H1 (cell line): ENCODE measurements at regions not wholly inside any gene's neighbourhood (a gene's known extent, or its start where the extent isn't known, plus 50 kb on each side); places are given as distances from the start of the nearest gene placed in this dataset.

Experiments
- BACH1 ChIP-seq: IDR thresholded peaks from 2 replicates; pipeline ENCODE4 v1.6.1; 2012; ENCODE audit warnings: low read length, improper control_type of control experiment
- BRCA1 ChIP-seq: IDR thresholded peaks from 2 replicates; pipeline ENCODE4 v1.6.1; 2012; ENCODE audit warnings: low read depth, low read length, improper control_type of control experiment
- CBX5 ChIP-seq: fragments of 300-800, 300-1000 bp; sonication (generic); IDR thresholded peaks from 2 replicates; pipeline ENCODE4 v1.7.1; 2016; ENCODE audit warnings: antibody characterized with exemption, low read length, low read depth
- CHD2 ChIP-seq: IDR thresholded peaks from 2 replicates; pipeline ENCODE4 v1.6.1; 2012; ENCODE audit warnings: low read length, improper control_type of control experiment
- JUN ChIP-seq: IDR thresholded peaks from 2 replicates; pipeline ENCODE4 v1.6.1; 2011; ENCODE audit warnings: low read depth, mild to moderate bottlenecking, improper control_type of control experiment, low read length
- RBBP5 ChIP-seq: IDR thresholded peaks from 2 replicates; pipeline ENCODE4 v1.7.1; 2012; ENCODE audit warnings: low read depth, mild to moderate bottlenecking, inconsistent platforms, low read length, moderate library complexity, borderline replicate concordance
- SP4 ChIP-seq: IDR thresholded peaks from 2 replicates; pipeline ENCODE4 v1.6.1; 2012; ENCODE audit warnings: low read length, inconsistent platforms
- SRF ChIP-seq: IDR thresholded peaks from 2 replicates; pipeline ENCODE4 v1.6.1; 2011; ENCODE audit warnings: mild to moderate bottlenecking, low read depth, low read length, moderate library complexity
- TCF12 ChIP-seq: IDR thresholded peaks from 2 replicates; pipeline ENCODE4 v1.6.1; 2011; ENCODE audit warnings: low read depth, mild to moderate bottlenecking, low read length
- YY1 ChIP-seq: IDR thresholded peaks from 2 replicates; pipeline ENCODE4 v1.6.1; 2011; ENCODE audit warnings: low read depth, mild to moderate bottlenecking, low read length
- TF ChIP-seq, protein P1 (sequence below): fragments of 300-600 bp; sonication (generic); IDR thresholded peaks from 2 replicates; pipeline ENCODE4 v1.7.1; 2012; ENCODE audit warnings: low read length, moderate library complexity, mild to moderate bottlenecking, inconsistent platforms; ENCODE audit not compliant: insufficient replicate concordance
- TF ChIP-seq, protein P2 (sequence below): IDR thresholded peaks from 2 replicates; pipeline ENCODE4 v1.6.1; 2012; ENCODE audit warnings: low read length, inconsistent platforms

- TF ChIP-seq, protein P1, sequence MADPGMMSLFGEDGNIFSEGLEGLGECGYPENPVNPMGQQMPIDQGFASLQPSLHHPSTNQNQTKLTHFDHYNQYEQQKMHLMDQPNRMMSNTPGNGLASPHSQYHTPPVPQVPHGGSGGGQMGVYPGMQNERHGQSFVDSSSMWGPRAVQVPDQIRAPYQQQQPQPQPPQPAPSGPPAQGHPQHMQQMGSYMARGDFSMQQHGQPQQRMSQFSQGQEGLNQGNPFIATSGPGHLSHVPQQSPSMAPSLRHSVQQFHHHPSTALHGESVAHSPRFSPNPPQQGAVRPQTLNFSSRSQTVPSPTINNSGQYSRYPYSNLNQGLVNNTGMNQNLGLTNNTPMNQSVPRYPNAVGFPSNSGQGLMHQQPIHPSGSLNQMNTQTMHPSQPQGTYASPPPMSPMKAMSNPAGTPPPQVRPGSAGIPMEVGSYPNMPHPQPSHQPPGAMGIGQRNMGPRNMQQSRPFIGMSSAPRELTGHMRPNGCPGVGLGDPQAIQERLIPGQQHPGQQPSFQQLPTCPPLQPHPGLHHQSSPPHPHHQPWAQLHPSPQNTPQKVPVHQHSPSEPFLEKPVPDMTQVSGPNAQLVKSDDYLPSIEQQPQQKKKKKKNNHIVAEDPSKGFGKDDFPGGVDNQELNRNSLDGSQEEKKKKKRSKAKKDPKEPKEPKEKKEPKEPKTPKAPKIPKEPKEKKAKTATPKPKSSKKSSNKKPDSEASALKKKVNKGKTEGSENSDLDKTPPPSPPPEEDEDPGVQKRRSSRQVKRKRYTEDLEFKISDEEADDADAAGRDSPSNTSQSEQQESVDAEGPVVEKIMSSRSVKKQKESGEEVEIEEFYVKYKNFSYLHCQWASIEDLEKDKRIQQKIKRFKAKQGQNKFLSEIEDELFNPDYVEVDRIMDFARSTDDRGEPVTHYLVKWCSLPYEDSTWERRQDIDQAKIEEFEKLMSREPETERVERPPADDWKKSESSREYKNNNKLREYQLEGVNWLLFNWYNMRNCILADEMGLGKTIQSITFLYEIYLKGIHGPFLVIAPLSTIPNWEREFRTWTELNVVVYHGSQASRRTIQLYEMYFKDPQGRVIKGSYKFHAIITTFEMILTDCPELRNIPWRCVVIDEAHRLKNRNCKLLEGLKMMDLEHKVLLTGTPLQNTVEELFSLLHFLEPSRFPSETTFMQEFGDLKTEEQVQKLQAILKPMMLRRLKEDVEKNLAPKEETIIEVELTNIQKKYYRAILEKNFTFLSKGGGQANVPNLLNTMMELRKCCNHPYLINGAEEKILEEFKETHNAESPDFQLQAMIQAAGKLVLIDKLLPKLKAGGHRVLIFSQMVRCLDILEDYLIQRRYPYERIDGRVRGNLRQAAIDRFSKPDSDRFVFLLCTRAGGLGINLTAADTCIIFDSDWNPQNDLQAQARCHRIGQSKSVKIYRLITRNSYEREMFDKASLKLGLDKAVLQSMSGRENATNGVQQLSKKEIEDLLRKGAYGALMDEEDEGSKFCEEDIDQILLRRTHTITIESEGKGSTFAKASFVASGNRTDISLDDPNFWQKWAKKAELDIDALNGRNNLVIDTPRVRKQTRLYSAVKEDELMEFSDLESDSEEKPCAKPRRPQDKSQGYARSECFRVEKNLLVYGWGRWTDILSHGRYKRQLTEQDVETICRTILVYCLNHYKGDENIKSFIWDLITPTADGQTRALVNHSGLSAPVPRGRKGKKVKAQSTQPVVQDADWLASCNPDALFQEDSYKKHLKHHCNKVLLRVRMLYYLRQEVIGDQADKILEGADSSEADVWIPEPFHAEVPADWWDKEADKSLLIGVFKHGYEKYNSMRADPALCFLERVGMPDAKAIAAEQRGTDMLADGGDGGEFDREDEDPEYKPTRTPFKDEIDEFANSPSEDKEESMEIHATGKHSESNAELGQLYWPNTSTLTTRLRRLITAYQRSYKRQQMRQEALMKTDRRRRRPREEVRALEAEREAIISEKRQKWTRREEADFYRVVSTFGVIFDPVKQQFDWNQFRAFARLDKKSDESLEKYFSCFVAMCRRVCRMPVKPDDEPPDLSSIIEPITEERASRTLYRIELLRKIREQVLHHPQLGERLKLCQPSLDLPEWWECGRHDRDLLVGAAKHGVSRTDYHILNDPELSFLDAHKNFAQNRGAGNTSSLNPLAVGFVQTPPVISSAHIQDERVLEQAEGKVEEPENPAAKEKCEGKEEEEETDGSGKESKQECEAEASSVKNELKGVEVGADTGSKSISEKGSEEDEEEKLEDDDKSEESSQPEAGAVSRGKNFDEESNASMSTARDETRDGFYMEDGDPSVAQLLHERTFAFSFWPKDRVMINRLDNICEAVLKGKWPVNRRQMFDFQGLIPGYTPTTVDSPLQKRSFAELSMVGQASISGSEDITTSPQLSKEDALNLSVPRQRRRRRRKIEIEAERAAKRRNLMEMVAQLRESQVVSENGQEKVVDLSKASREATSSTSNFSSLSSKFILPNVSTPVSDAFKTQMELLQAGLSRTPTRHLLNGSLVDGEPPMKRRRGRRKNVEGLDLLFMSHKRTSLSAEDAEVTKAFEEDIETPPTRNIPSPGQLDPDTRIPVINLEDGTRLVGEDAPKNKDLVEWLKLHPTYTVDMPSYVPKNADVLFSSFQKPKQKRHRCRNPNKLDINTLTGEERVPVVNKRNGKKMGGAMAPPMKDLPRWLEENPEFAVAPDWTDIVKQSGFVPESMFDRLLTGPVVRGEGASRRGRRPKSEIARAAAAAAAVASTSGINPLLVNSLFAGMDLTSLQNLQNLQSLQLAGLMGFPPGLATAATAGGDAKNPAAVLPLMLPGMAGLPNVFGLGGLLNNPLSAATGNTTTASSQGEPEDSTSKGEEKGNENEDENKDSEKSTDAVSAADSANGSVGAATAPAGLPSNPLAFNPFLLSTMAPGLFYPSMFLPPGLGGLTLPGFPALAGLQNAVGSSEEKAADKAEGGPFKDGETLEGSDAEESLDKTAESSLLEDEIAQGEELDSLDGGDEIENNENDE = no peak
- TF ChIP-seq TCF12 (no peak), CHD2 (no peak), SP4 (no peak), SRF (no peak), JUN (no peak), YY1 (no peak), RBBP5 (no peak), BACH1 (no peak), BRCA1 (no peak), CBX5 (no peak)
- TF ChIP-seq, protein P2, sequence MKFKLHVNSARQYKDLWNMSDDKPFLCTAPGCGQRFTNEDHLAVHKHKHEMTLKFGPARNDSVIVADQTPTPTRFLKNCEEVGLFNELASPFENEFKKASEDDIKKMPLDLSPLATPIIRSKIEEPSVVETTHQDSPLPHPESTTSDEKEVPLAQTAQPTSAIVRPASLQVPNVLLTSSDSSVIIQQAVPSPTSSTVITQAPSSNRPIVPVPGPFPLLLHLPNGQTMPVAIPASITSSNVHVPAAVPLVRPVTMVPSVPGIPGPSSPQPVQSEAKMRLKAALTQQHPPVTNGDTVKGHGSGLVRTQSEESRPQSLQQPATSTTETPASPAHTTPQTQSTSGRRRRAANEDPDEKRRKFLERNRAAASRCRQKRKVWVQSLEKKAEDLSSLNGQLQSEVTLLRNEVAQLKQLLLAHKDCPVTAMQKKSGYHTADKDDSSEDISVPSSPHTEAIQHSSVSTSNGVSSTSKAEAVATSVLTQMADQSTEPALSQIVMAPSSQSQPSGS = no peak
Observed at GRCh38 chr2:107195631-107196030, 309.7 kb upstream of the ST6GAL2 start (continued).
